NCI-H1694 (cell line): ENCODE measurements at regions not wholly inside any gene's neighbourhood (a gene's known extent, or its start where the extent isn't known, plus 50 kb on each side); places are given as distances from the start of the nearest gene placed in this dataset.
"Not testable (repeated sequence)": the region's sequence is repeated elsewhere in the genome, so short reads cannot be mapped to it uniquely, and the experiment has no call there.

ENCODE experiments used
- DNase-seq: peaks from one replicate; lab custom pipeline; 2025; lab: John Stamatoyannopoulos, UW

DNA sequence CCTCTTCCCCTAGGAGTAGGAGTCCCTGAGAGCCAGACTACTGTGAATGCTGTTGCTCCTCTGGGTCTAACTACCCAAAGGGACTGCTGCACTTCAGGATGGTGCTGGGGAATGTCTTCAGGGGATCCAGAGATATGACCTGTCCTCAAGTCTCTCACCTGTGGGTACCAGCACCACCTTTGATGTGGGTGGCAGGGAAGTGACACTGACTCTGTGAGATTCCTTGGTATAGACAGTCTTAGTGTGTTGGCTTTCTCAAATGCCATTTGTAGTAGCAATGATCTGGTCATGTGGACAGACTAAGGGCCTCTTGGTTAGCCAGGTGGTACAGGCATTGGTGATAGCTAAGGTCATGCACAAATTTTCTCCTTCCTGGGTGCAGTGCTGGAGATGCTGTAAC lies 108.9 kb upstream of the ADAMTS3 start:
- DNase-seq = no peak

DNA sequence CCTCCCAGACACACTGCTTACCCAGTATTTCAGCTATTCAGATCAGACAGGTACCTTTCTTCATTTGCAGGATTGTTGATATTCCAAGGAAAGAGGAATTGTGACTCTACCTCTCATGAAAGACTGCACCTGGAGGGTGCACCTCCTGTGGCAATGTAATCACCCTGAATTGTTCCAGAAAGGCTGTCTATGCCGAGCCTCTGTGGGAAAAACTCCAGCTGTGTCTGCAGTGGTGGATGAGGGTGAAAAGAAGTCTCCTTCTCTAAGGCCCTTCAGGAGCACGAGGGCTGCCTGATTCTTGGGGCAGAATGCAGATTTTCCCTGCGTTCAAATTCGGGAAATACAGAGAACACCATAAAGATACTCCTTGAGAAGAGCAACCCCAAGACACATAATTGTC lies 108.2 kb upstream of the ADAMTS3 start:
- no peak for DNase-seq

DNA sequence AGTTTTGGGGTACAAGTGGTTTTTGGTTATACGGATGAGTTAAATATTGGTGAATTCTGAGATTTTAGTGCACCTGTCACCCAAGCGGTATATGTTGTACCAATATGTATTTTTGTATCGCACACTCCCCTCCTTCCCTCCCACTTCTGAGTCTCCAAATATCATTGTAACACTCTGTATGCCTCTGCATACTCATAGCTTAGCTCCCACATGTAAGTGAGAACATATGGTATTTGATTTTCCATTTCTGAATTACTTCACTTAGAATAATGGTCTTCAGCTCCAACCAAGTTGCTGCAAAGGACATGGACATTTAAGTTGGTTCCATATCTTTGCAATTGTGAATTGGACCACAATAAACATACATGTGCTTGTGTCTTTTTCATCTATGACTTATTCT lies 103.0 kb upstream of the ADAMTS3 start:
- no peak for DNase-seq

DNA sequence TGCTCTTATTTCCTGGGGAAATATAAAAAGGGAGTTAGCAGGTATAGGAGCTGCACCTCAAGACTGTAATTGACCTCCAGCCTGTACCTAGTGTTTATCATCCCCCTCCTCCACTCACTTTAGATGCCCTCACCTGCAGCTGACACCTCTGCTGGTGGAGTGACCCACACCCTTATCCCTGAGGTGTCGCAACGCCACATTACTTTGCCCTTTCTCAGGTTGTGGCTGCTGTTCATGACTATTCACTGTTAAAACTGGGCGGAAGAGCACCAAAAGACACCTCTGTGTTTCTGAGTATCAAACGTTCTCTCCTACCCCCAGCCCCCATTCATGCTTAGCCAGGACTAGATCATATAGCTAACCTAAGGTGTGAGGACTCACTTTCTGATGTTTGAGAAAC lies 101.5 kb upstream of the ADAMTS3 start:
- no peak for DNase-seq

DNA sequence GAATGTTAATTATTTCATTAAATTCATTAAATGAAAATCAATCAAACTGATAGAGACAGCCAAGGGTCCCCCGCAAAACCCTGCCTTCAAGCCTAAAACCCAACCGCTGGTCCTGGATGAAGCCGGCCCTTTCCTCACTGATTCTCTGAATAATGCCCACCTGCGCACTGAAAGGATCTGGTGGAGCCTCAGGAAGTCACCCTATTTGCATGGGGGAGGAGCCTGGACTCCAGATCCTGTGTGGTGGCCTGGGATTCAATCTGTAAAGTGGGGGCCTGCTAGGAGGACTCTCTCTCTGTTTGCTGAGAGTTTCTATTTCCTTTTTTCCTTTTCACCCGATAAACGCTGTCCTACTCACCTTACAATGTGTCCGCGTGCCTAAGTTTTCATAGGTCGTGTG lies 97.9 kb upstream of the ADAMTS3 start:
- DNase-seq = no peak

DNA sequence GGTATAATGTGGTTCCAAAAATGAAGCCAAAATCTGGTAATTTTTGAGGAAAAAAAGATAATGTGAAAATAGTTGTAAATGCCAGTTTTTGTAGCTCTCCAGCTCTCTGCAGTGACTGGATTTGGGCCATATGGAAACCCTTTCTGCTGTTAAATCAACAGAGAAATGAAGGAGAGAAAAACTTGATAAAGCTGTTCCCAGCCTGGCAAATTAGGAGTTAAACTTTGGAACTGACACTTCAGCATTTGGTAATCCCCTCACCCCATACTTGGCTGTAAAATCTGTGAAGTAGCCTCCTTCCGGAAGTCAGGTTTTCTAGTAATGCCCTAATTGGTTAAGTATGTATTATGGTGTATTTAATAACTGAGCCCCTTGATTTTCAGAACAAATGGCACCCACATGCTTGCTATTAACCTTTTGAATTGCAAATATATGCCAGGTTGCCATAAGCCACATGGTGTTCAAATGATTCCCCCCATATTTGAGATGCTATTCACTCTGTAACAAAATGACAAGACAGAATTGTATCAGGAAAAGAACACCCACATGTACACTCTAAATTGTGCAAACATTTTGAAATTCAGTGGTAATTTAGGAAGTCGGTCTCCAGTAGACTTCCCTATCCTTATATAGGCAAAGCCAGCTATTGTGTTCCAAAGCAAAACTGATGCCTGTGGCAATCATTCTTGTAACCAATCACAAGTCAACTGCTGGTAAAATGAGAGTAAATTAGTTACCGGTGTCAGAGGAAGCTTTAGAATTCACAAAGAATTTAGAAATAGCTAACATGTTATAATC lies 96.3 kb upstream of the ADAMTS3 start:
- DNase-seq = no peak

DNA sequence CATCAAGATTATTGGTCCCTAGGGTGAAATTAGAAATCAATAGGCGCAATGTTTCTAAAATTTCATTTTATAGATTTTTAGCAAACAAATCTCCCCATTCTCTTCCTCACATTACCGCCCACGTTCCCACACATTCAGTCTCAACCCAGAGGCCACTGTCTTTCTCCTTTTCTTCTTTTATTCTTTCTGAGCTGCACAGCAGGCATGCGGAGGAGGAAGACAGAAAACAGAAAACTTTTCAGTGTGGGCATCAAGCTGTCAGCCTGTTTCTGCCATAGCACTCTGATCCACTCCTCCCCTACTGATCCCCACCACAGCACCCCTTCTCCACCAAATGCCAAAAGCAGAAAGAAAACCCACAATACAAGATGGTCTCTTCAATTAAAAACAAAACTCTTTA lies 94.8 kb upstream of the ADAMTS3 start:
- DNase-seq = no peak

DNA sequence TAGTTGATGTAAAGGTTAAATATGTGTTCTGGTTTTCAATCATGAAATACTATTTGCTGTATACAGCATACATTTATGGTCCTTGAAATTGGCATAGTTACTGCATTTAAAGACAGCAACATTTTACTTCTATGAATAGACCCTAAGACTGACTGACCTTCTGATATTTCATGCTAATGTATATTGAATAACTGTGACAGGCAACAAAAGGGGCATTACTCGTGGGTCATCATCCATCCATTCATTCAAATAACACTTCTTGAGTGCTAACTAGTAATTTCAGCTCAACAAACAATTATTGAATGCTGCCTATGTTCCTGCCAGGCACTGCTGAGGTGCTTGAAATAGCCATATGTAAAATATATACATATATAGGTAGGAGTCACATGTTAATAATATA lies 92.8 kb upstream of the ADAMTS3 start:
- DNase-seq = no peak

DNA sequence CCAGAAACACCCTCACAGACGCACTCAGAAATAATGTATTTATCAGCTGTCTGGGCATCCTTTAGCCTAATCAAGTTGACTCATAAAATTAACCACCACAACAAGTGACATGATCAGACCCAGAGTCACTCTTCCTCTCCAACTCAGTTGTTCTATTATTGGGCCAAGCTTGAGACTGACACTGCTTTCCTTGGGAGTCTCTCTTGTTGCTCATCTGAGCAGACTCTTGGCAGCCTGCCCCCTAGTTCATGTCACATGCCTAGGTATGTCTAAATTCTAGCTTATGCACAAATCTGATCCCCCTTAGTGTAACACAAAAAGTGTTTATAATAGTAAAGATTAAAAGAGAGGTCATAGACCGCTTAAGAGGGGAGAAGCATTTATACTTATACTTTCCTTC lies 72.6 kb upstream of the ADAMTS3 start:
- no peak for DNase-seq

DNA sequence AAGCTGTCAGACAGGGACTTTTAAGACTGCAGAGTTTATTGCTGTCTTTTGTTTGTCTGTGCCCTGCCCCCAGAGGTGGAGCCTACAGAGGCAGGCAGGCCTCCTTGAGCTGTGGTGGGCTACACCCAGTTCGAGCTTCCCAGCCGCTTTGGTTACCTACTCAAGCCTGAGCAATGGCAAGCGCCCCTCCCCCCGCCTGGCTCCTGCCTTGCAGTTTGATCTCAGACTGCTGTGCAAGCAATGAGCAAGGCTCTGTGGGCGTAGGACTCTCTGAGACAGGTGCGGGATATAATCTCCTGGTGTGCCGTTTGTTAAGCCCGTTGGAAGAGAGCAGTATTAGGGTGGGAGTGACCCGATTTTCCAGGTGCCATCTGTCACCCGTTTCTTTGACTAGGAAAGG lies 67.8 kb upstream of the ADAMTS3 start:
- not testable (repeated sequence) for DNase-seq

DNA sequence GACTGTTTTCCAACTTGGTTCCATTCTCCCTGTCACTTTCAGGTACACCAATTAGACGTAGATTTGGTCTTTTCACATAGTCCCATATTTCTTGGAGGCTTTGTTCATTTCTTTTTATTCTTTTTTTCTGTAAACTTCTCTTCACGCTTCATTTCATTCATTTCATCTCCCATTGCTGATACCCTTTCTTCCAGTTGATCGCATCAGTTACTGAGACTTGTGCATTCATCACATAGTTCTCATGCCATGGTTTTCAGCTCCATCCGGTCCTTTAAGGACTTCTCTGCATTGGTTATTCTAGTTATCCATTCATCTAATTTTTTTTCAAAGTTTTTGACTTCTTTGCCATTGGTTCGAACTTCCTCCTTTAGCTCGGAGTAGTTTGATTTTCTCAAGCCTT lies 66.9 kb upstream of the ADAMTS3 start:
- not testable (repeated sequence) for DNase-seq

DNA sequence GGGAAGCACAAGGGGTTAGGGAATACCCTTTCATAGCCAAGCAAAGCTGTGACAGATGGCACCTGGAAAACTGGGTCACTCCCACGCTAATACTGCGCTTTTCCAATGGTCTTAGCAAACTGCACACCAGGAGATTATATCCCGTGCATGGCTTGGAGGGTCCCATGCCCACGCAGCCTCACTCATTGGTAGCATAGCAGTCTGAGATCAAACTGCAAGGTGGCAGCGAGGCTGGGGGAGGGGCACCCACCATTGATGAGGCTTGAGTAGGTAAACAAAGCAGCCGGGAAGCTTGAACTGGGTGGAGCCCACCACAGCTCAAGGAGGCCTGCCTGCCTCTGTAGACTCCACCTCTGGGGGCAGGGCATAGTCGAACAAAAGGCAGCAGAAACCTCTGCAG lies 63.2 kb upstream of the ADAMTS3 start:
- not testable (repeated sequence) for DNase-seq

DNA sequence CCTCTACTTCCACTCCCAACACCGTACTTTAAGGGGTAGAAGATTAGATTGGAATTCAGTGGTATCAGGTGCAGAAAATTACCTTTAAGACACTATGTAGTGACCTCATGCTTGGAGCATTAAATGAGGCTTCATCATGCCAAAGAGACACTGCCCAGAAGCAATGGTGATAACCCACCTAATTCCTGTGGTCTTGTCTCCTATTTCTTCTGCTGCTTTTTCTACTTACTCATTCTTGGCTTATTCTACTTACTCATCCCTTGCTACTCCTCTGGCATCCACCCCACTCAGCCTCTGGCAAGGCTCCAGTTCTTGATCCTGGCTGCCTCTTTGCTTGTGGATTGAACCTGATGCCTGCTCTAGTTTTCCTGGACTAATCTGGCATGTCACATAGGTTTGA lies 62.3 kb upstream of the ADAMTS3 start:
- DNase-seq = no peak

DNA sequence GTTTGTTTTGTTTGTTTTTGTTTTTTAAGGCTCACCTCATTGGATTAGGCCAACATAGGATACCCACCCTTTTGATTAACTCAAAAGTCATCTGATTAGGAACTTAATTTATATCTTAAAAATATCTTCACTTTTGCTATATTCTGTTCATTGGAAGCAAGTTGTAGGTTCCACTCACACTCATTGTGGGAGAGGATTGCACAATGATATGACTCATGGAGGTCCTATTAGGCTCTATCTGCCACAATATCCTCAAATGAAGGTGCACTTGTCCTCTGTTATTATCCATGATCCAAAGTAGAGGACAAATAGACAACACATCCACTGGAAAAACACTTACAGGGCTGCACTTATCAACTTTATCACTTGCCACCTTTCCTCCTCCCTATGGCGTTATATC lies 60.5 kb upstream of the ADAMTS3 start:
- DNase-seq = no peak

DNA sequence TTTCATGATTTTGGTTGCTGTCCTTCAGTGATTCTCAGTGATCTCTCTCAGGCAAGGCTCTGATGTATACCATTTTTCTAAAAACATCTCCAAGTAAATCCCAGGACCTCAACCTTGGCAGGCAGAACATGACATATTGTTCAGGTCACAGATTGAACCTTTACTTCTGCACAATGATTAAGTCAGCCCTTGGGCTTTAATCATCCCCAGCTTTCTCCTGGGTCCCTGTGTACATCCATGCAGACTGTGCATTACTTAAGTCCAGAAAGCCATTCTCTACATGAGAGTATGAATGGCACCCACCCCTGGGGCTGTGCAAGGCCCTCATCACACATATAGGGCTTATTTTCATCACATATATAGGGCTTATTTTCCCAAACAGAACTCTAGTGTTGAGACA lies 58.7 kb upstream of the ADAMTS3 start:
- no peak for DNase-seq
